NCI-H510A (cell line): ENCODE measurements at regions not wholly inside any gene's neighbourhood (a gene's known extent, or its start where the extent isn't known, plus 50 kb on each side); places are given as distances from the start of the nearest gene placed in this dataset.
"Not testable (repeated sequence)": the region's sequence is repeated elsewhere in the genome, so short reads cannot be mapped to it uniquely, and the experiment has no call there.

ENCODE experiments used
- DNase-seq: peaks from one replicate; lab custom pipeline; 2025; lab: John Stamatoyannopoulos, UW

GRCh38 chr5:90056911-90057705 is 352.4 kb downstream of the CETN3 start:
- no peak for DNase-seq

GRCh38 chr5:90055831-90056328 is 353.7 kb downstream of the CETN3 start:
- no peak for DNase-seq

GRCh38 chr5:90054612-90055011 is 354.9 kb downstream of the CETN3 start:
- no peak for DNase-seq

DNA sequence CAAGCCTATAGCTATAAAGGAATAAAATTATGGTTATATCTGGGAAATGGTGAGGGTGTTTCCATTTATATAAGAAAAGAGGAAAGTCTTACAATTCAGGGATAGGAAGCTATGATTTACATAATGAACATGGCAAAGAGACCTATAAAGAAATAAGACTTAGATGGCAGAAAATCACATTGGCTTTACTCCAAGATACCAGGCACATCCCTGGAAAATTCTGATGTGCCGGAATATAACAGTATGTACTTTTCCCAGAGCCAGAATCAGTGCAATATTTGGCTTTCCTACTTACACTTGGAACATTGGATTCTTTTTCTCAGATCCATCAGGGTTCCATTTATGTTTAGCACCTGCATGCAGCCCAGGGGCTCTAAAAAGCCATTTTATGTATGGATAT is 357.8 kb downstream of the CETN3 start:
- DNase-seq = no peak

DNA sequence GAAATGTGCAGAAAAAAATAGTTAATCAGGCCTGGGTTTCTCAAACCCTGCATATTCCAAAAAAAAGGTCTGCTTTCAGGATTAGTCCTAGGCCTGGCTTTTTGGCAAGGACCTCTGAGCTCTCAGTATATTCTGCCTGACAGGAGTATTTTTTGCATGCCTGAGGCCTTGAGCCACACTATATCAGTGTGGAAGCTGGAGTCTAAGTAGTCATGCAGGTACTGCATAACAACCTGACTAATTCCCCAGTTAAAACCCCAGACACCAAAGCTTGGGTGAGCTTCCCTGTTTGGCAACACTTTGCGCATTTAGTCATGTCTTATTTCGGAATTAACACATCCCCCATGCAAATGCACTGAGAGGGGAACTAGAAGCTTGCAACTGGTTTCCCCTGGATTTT is 359.5 kb downstream of the CETN3 start:
- no peak for DNase-seq

DNA sequence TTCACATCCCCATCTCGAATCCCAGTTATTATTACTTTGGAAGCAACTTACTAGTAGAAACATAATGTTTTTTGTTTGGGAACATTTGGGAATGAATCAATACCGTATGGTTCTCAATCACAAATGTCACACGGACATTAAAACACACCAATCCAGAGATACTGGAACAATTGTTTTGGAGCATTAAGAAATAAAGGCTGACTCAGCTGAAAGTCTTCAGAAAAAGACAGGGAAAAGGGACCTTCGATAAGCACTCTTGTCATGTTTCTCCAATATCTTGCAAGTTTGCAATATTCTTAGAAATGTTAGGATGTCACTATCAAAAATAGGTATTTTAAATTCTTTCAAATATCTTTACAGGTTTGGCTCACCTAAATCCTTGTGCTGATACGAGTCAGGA is 362.4 kb downstream of the CETN3 start:
- DNase-seq = no peak

- not testable (repeated sequence) for DNase-seq
These were observed 369.5 kb downstream of the CETN3 start for GRCh38 chr5:90040082-90040481.

DNA sequence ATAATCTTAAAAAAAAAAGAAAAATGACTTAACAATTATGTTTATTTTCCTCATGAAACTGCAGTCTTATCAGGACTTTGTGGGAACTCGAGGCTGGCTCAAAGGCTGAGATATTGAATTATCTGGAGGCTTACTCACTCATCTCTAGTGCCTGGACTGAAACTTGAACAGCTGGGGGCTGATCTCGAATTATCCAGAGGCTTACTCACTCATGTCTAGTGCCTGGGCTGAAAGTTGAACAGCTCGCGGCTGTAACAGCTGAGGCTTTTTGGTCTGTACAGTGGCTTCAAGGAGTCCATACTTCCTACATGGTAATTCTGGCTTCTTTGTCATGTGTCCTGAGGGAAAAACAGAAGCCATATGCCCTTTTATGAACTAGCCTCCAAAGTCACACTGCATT is 371.9 kb downstream of the CETN3 start:
- no peak for DNase-seq

DNA sequence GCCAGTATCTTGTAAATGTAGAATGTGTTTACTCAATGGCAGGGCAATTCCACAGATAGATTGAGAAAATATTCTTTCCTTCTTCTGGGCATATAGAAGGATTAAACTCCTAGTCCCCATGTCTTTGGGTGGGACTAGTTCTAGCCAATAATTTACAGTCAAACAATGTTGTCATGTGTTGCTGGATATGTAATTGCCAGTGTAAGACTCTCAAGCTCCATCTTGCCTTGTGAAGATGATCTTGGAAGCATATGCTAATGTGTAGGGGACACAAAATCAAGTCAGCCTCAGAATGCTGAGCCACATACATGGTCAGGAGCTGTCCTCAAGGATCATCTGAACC is 386.9 kb downstream of the CETN3 start:
- DNase-seq = no peak

DNA sequence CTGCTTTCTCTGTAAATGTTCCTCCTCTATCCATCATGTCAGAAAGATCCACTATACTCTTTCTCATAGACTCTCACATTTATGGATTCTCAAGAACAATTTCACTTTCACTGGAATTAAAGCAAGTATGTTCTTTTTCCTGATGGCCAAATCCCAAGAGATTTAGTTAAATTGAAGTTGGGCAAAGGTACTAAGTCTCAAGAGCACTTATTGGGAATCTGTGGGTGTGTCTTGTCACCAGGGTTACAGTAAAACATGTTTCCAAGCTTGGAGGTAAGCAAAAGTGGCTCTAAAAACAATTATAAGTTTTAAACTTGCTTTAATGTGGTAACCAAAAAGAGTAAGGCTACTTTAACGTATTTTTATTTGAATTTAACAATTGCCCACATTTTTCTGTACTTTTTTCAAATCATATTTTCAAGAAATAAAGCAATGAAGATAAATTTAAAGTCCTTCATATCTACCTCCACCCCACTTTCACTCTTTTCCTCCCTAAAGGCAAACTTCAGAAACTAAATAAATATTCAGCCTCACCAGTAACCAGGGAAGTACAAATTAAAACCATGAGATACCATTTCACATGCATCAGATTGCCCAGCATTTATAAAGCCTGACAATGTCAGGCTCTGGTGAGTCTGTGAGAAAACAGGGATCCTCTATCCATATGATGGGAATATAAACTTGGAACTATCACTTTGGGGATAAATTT is 387.4 kb downstream of the CETN3 start:
- DNase-seq = no peak

- DNase-seq = no peak
These were observed 388.7 kb downstream of the CETN3 start for GRCh38 chr5:90020575-90021538.

GRCh38 chr5:90017239-90017638 is 392.3 kb downstream of the CETN3 start:
- no peak for DNase-seq

GRCh38 chr5:90015584-90016018 is 394.0 kb downstream of the CETN3 start:
- DNase-seq = no peak

DNA sequence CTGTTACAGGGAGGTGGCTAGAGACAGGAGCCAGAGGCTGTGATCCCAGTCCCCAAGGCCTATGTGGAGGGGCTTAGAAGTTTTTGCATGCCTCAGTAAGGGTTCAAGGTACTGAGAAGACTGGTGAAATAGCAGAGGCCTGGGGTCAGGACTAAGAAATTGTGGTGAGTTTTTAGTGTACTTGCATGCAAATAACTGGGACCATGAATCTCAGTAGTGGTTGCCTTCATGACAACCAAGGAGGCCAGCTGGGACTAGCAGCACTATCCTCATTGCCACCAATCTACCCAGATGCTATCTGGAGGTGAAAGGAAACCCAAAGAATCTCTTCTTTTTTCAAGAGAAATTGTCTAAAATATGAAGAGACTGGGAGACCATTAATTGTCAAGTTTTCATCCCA is 395.1 kb downstream of the CETN3 start:
- no peak for DNase-seq

GRCh38 chr5:90000351-90000750 is 409.2 kb downstream of the CETN3 start:
- no peak for DNase-seq

GRCh38 chr5:89998519-89999305 is 410.8 kb downstream of the CETN3 start:
- DNase-seq = no peak

GRCh38 chr5:89996890-89997289 is 412.7 kb downstream of the CETN3 start:
- no peak for DNase-seq

DNA sequence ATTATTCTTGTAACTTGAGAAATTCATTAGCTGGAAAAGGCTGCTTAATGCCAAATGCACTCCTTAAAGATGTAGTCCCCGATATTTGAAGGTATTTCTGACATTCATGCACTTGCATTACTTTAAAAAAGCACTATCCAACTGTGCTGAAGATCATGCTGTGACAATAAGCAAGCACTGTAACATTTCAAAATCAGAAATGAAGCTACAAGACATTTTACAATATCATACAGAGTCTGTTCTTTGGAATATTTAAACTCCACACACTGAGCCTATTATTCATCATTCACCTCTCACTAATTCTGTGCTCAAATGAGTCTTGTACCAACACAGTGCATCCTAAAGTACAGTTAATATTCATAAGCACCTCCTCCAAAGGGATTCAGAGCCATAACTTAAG is 413.2 kb downstream of the CETN3 start:
- no peak for DNase-seq

DNA sequence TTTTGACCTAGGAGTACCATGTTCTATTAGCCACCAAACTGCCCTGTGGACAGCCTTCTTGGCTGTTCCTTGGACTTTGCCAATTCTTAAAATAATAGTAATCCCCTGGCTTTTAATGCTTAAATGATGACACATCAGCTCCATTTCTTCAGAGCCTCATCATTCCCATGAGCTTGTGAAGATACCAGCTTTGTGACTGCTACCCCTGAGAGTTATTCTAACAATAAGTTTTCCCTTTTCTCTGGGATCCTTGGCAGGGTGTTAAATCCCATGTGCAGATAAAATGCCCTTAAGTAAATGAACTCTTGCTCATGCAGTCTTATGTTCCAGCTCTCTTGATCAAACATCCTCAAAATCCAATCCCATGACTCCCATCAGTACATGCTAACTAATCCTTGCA is 415.3 kb downstream of the CETN3 start:
- no peak for DNase-seq

- DNase-seq = no peak
These were observed 417.4 kb downstream of the CETN3 start for GRCh38 chr5:89992201-89992600.

- DNase-seq = no peak
These were observed 418.0 kb downstream of the CETN3 start for GRCh38 chr5:89991592-89991991.

- DNase-seq = no peak
These were observed 419.8 kb downstream of the CETN3 start for GRCh38 chr5:89989776-89990175.
